PC-3 (cell line): ENCODE measurements at regions not wholly inside any gene's neighbourhood (a gene's known extent, or its start where the extent isn't known, plus 50 kb on each side); places are given as distances from the start of the nearest gene placed in this dataset.

ENCODE experiments used
- EZH2 ChIP-seq: fragments of 300-600 bp; sonication (generic); IDR thresholded peaks from one replicate; pipeline ENCODE4 v1.6.1; 2017; ENCODE audit warnings: antibody characterized with exemption, mild to moderate bottlenecking, low read length; ENCODE audit not compliant: unreplicated experiment
- EZH2phosphoT487 ChIP-seq: fragments of 300-600 bp; sonication (generic); IDR thresholded peaks from 2 replicates; pipeline ENCODE4 v1.6.1; 2018; ENCODE audit warnings: mild to moderate bottlenecking, antibody characterized with exemption, low read length, borderline replicate concordance
- TF ChIP-seq, protein P1 (sequence below): fragments of 300-600 bp; sonication (generic); conservative IDR thresholded peaks from 2 replicates; pipeline ENCODE4 v1.5.1; 2017; ENCODE audit warnings: antibody characterized with exemption, low read depth, mild to moderate bottlenecking, low read length

DNA sequence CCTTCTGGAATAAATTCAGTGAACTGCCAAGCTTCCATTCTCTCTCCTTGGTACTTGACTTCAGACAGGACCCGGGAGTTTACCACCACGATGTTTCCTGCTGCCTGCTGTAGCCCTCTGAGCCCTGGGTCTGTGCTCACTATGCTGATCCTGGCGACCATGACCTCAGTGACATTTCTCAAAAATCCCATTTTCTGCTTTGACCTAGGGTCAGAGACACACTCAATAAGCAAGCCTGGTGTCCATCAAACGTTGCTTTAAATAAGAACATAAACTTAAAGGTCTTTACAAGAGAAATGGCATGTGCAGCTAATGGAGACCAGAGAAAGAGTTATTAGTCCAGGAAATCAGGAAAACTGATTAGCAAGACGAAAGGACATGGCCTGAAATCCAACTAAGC, 509.7 kb upstream of the SULF2 start:
- TF ChIP-seq, protein P1, sequence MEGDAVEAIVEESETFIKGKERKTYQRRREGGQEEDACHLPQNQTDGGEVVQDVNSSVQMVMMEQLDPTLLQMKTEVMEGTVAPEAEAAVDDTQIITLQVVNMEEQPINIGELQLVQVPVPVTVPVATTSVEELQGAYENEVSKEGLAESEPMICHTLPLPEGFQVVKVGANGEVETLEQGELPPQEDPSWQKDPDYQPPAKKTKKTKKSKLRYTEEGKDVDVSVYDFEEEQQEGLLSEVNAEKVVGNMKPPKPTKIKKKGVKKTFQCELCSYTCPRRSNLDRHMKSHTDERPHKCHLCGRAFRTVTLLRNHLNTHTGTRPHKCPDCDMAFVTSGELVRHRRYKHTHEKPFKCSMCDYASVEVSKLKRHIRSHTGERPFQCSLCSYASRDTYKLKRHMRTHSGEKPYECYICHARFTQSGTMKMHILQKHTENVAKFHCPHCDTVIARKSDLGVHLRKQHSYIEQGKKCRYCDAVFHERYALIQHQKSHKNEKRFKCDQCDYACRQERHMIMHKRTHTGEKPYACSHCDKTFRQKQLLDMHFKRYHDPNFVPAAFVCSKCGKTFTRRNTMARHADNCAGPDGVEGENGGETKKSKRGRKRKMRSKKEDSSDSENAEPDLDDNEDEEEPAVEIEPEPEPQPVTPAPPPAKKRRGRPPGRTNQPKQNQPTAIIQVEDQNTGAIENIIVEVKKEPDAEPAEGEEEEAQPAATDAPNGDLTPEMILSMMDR, result no peak
- TF ChIP-seq EZH2 (no peak), EZH2phosphoT487 (no peak)
